PC-9 (cell line): ENCODE measurements at regions not wholly inside any gene's neighbourhood (a gene's known extent, or its start where the extent isn't known, plus 50 kb on each side); places are given as distances from the start of the nearest gene placed in this dataset.

ENCODE experiments used
- CTCF ChIP-seq: fragments of 200-600 bp; sonication (generic); conservative IDR thresholded peaks from 2 replicates; pipeline ENCODE4 v1.6.1; 2017; ENCODE audit warnings: mixed run types, antibody characterized with exemption, mild to moderate bottlenecking, moderate library complexity
- EZH2 ChIP-seq: fragments of 200-600 bp; sonication (generic); IDR thresholded peaks from 2 replicates; pipeline ENCODE4 v1.8.0; 2017; ENCODE audit warnings: antibody characterized with exemption, low read depth

- TF ChIP-seq CTCF (no peak), EZH2 (no peak)
These were observed 689.7 kb upstream of the IGFBP3 start for GRCh38 chr7:46610746-46611145.
